ENCODE measurements at regions not wholly inside any gene's neighbourhood (a gene's known extent, or its start where the extent isn't known, plus 50 kb on each side); places are given as distances from the start of the nearest gene placed in this dataset.

- no peak overlapping the region for H3K9ac ChIP-seq (ENCODE audit: control insufficient read depth, extremely low read depth, insufficient read depth, low read length)
- no peak for FAIRE-seq
- no peak for TF ChIP-seq CTCF (optimal IDR thresholded peaks at IDR 0.05 in 1 of 3, IDR thresholded peaks at IDR 0.05 in 1 of 3, conservative IDR thresholded peaks at IDR 0.05 in 1 of 3; ENCODE audit: extremely low read depth in 1 of 3, insufficient read depth in 2 of 3, low read length in 3 of 3)
- TF ChIP-seq EZH2 (IDR thresholded peaks at IDR 0.05; ENCODE audit: low read length): no peak
- no peak overlapping the region for H3K4me3 ChIP-seq (ENCODE audit: control insufficient read depth in 2 of 3, extremely low read depth in 1 of 3, insufficient read depth in 2 of 3, low read depth in 1 of 3, low read length in 3 of 3)
- dilution Hi-C loops (cut with MboI; ENCODE audit: extremely low pct_ligation_motif_present, low sequenced_read_pairs): no loop called here
- no peaks in the 10 kb centered on the region for H3K4me1 ChIP-seq (ENCODE audit: control insufficient read depth, extremely low read depth, insufficient read depth, low read length)
- H3K9me1 ChIP-seq (ENCODE audit: control insufficient read depth, extremely low read depth, insufficient read depth, low read length): no peaks in the 10 kb centered on the region
- H2AFZ ChIP-seq (ENCODE audit: control insufficient read depth, low read length): no peak overlapping the region
- no peaks in the 10 kb centered on the region for H4K20me1 ChIP-seq (ENCODE audit: control insufficient read depth, extremely low read depth, insufficient read depth, low read length)
- no peaks in the 10 kb centered on the region for H3K27me3 ChIP-seq (ENCODE audit: control insufficient read depth, extremely low read depth, insufficient read depth, low read length)
- no peaks in the 10 kb centered on the region for H3K79me2 ChIP-seq (ENCODE audit: control insufficient read depth, insufficient read depth, low read length)
- no peak overlapping the region for H3K27ac ChIP-seq (ENCODE audit: control insufficient read depth, insufficient read depth, low read length)
- no peak overlapping the region for H3K4me2 ChIP-seq (ENCODE audit: control insufficient read depth, extremely low read depth, insufficient read depth, low read depth, low read length)
- no peaks in the 10 kb centered on the region for H3K9me3 ChIP-seq (ENCODE audit: control insufficient read depth, low read depth, low read length)
- H3K36me3 ChIP-seq (ENCODE audit: control insufficient read depth in 2 of 2, extremely low read depth in 1 of 2, insufficient read depth in 2 of 2, low read length in 2 of 2): no peaks in the 10 kb centered on the region
- DNase-seq (ENCODE audit: low read depth, low spot score): no peak
Measured at GRCh38 chr7:81573932-81574331, 195.9 kb downstream of the HGF start.

GRCh38 chr7:81573128-81573527 is 196.7 kb downstream of the HGF start:
- no peaks in the 10 kb centered on the region for H3K4me1 ChIP-seq (ENCODE audit: control insufficient read depth, extremely low read depth, insufficient read depth, low read length)
- no peak overlapping the region for H3K27ac ChIP-seq (ENCODE audit: control insufficient read depth, insufficient read depth, low read length)
- TF ChIP-seq CTCF (optimal IDR thresholded peaks at IDR 0.05 in 1 of 3, IDR thresholded peaks at IDR 0.05 in 1 of 3, conservative IDR thresholded peaks at IDR 0.05 in 1 of 3; ENCODE audit: extremely low read depth in 1 of 3, insufficient read depth in 2 of 3, low read length in 3 of 3): no peak
- TF ChIP-seq EZH2 (IDR thresholded peaks at IDR 0.05; ENCODE audit: low read length): no peak
- no peak overlapping the region for H3K9ac ChIP-seq (ENCODE audit: control insufficient read depth, extremely low read depth, insufficient read depth, low read length)
- no peaks in the 10 kb centered on the region for H3K9me3 ChIP-seq (ENCODE audit: control insufficient read depth, low read depth, low read length)
- H3K27me3 ChIP-seq (ENCODE audit: control insufficient read depth, extremely low read depth, insufficient read depth, low read length): no peaks in the 10 kb centered on the region
- dilution Hi-C loops (cut with MboI; ENCODE audit: extremely low pct_ligation_motif_present, low sequenced_read_pairs): no loop called here
- no peaks in the 10 kb centered on the region for H4K20me1 ChIP-seq (ENCODE audit: control insufficient read depth, extremely low read depth, insufficient read depth, low read length)
- H3K4me3 ChIP-seq (ENCODE audit: control insufficient read depth in 2 of 3, extremely low read depth in 1 of 3, insufficient read depth in 2 of 3, low read depth in 1 of 3, low read length in 3 of 3): no peak overlapping the region
- H3K36me3 ChIP-seq (ENCODE audit: control insufficient read depth in 2 of 2, extremely low read depth in 1 of 2, insufficient read depth in 2 of 2, low read length in 2 of 2): no peaks in the 10 kb centered on the region
- no peak overlapping the region for H2AFZ ChIP-seq (ENCODE audit: control insufficient read depth, low read length)
- no peaks in the 10 kb centered on the region for H3K9me1 ChIP-seq (ENCODE audit: control insufficient read depth, extremely low read depth, insufficient read depth, low read length)
- H3K4me2 ChIP-seq (ENCODE audit: control insufficient read depth, extremely low read depth, insufficient read depth, low read depth, low read length): no peak overlapping the region
- DNase-seq (ENCODE audit: low read depth, low spot score) (no peak), FAIRE-seq (no peak)
- H3K79me2 ChIP-seq (ENCODE audit: control insufficient read depth, insufficient read depth, low read length): no peaks in the 10 kb centered on the region
